Suprapubic skin (tissue), 4 donors: ENCODE measurements at regions not wholly inside any gene's neighbourhood (a gene's known extent, or its start where the extent isn't known, plus 50 kb on each side); places are given as distances from the start of the nearest gene placed in this dataset.

ENCODE experiments used
- CTCF ChIP-seq, 2 donors: fragments of 200-600 bp in 1 of 2; fragments of 450-650 bp in 1 of 2; sonication (generic) in 1 of 2; IDR thresholded peaks; one replicate each; pipeline ENCODE4 v1.5.1; 2016 to 2019; ENCODE audit warnings: antibody characterized with exemption in 2 of 2, mild to moderate bottlenecking in 1 of 2, moderate library complexity in 1 of 2
- EP300 ChIP-seq: sonication (generic); formaldehyde crosslinking; IDR thresholded peaks from one replicate; pipeline ENCODE4 v1.6.1; 2017; ENCODE audit warnings: antibody characterized with exemption
- POLR2A ChIP-seq, 2 donors: fragments of 450-650 bp; IDR thresholded peaks; one replicate each; pipeline ENCODE4 v1.6.1; 2017; ENCODE audit warnings: antibody characterized with exemption in 2 of 2, mild to moderate bottlenecking in 2 of 2, moderate library complexity in 2 of 2
- POLR2AphosphoS5 ChIP-seq, 3 donors: sonication (generic); formaldehyde crosslinking; IDR thresholded peaks; one replicate each; pipeline ENCODE4 v1.6.1; 2017; ENCODE audit warnings: antibody characterized with exemption in 3 of 3

- no peak for TF ChIP-seq CTCF (IDR thresholded peaks at IDR 0.05)
- no peak for TF ChIP-seq POLR2AphosphoS5 (IDR thresholded peaks at IDR 0.05)
- no peak for TF ChIP-seq POLR2A (IDR thresholded peaks at IDR 0.05)
- no peak for TF ChIP-seq EP300
Observed at GRCh38 chr13:104944176-104944575, 1591.3 kb downstream of the EFNB2 start.
